ENCODE measurements at regions not wholly inside any gene's neighbourhood (a gene's known extent, or its start where the extent isn't known, plus 50 kb on each side); places are given as distances from the start of the nearest gene placed in this dataset.

- intact Hi-C loops (cut with DNase I): loop anchor here (10.0 kb wide), 1 partner anchor 235 kb away; no protein-coding TSS in a partner anchor
- no peak for DNase-seq
- H3K27ac ChIP-seq: no peak overlapping the region
- TF ChIP-seq POLR2A (IDR thresholded peaks at IDR 0.05): no peak
- TF ChIP-seq CTCF (IDR thresholded peaks at IDR 0.05): no peak
- H3K36me3 ChIP-seq: no peaks in the 10 kb centered on the region
- no peaks in the 10 kb centered on the region for H3K4me1 ChIP-seq
- no peaks in the 10 kb centered on the region for H3K27me3 ChIP-seq
- H3K4me3 ChIP-seq (replicated peaks in 1 of 3): no peak overlapping the region
- no peaks in the 10 kb centered on the region for H3K9me3 ChIP-seq
- 87 to 91% methylated on average over 5 of the region's 5 CpGs for WGBS, 2 donors
Measured at GRCh38 chr11:32289701-32290100, 145.6 kb downstream of the WT1 start.

- H3K9me3 ChIP-seq: no peaks in the 10 kb centered on the region
- WGBS, 2 donors: 82 to 85% methylated on average over 3 of the region's 3 CpGs
- TF ChIP-seq CTCF (IDR thresholded peaks at IDR 0.05) (no peak), POLR2A (IDR thresholded peaks at IDR 0.05) (no peak)
- H3K4me3 ChIP-seq (replicated peaks in 1 of 3): no peak overlapping the region
- H3K27ac ChIP-seq: no peak overlapping the region
- DNase-seq: no peak
- no peaks in the 10 kb centered on the region for H3K4me1 ChIP-seq
- no peaks in the 10 kb centered on the region for H3K27me3 ChIP-seq
- intact Hi-C loops (cut with DNase I): loop anchor here (10.0 kb wide), 1 partner anchor 236 kb away; no protein-coding TSS in a partner anchor
- H3K36me3 ChIP-seq: no peaks in the 10 kb centered on the region
Measured at GRCh38 chr11:32290783-32291182, 144.6 kb downstream of the WT1 start.

GRCh38 chr11:32297611-32298011 is 137.7 kb downstream of the WT1 start:
- no peak overlapping the region for H3K27ac ChIP-seq
- H3K9me3 ChIP-seq: no peaks in the 10 kb centered on the region
- H3K36me3 ChIP-seq: no peaks in the 10 kb centered on the region
- DNase-seq: peak; percentile 37 to 45
- no peak overlapping the region for H3K4me3 ChIP-seq (replicated peaks in 1 of 3)
- TF ChIP-seq CTCF (IDR thresholded peaks at IDR 0.05): peak in 4 of 6 experiments; percentile 11 to 49 (median 40)
- TF ChIP-seq POLR2A (IDR thresholded peaks at IDR 0.05): no peak
- WGBS, 2 donors: 37 to 49% methylated on average over 4 of the region's 4 CpGs
- intact Hi-C loops (cut with DNase I): loop anchor here (10.0 kb wide), 1 partner anchor 243 kb away; no protein-coding TSS in a partner anchor
- H3K27me3 ChIP-seq: no peaks in the 10 kb centered on the region
- no peaks in the 10 kb centered on the region for H3K4me1 ChIP-seq

- TF ChIP-seq POLR2A (IDR thresholded peaks at IDR 0.05) (no peak), CTCF (IDR thresholded peaks at IDR 0.05) (no peak)
- Histone ChIP-seq H3K4me3 (replicated peaks in 1 of 3) (no peak overlapping the region), H3K27ac (no peak overlapping the region), H3K36me3 (no peaks in the 10 kb centered on the region), H3K27me3 (no peaks in the 10 kb centered on the region), H3K9me3 (no peaks in the 10 kb centered on the region), H3K4me1 (peaks cover 0 to under 1% of the 10 kb centered on the region in 2 donors)
- intact Hi-C loops (cut with DNase I): no loop called here
- WGBS, 2 donors: 84 to 89% methylated on average over 4 of the region's 4 CpGs
- no peak for DNase-seq
Measured at GRCh38 chr11:32302826-32303225, 132.5 kb downstream of the WT1 start.

- Histone ChIP-seq H3K27ac (no peak overlapping the region), H3K4me3 (replicated peaks in 1 of 3) (no peak overlapping the region), H3K27me3 (no peaks in the 10 kb centered on the region), H3K9me3 (no peaks in the 10 kb centered on the region), H3K4me1 (peaks cover 5 to 16% of the 10 kb centered on the region in 2 donors), H3K36me3 (no peaks in the 10 kb centered on the region)
- DNase-seq: no peak
- intact Hi-C loops (cut with DNase I): no loop called here
- WGBS, 2 donors: 88 to 89% methylated on average over 2 of the region's 2 CpGs
- TF ChIP-seq CTCF (IDR thresholded peaks at IDR 0.05): no peak
- TF ChIP-seq POLR2A (IDR thresholded peaks at IDR 0.05): no peak
Measured at GRCh38 chr11:32304521-32304920, 130.8 kb downstream of the WT1 start.

All from thyroid gland (tissue), 4 donors.